ENCODE measurements at regions not wholly inside any gene's neighbourhood (a gene's known extent, or its start where the extent isn't known, plus 50 kb on each side); places are given as distances from the start of the nearest gene placed in this dataset.

DNA sequence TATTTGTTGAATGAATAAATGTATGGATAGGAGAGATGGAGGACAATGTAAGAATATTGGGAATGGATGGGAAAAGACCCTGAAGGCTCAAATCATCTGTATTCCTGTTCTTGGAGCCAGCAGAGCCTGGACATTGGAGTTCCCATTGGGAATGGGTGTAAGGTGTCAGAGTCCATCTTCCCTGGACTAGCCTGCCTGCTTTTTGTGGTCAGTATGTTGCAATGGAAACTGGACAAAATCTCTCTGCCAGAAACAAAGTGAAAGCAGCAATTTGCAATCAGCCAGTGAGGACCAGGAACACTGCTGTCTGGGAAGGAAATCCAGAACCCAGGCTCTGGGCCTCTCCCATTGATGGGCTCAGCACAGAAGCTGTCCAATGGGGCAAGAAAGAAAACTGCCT lies 83.5 kb upstream of the SKOR2 start (continued):
- TF ChIP-seq, protein P1, sequence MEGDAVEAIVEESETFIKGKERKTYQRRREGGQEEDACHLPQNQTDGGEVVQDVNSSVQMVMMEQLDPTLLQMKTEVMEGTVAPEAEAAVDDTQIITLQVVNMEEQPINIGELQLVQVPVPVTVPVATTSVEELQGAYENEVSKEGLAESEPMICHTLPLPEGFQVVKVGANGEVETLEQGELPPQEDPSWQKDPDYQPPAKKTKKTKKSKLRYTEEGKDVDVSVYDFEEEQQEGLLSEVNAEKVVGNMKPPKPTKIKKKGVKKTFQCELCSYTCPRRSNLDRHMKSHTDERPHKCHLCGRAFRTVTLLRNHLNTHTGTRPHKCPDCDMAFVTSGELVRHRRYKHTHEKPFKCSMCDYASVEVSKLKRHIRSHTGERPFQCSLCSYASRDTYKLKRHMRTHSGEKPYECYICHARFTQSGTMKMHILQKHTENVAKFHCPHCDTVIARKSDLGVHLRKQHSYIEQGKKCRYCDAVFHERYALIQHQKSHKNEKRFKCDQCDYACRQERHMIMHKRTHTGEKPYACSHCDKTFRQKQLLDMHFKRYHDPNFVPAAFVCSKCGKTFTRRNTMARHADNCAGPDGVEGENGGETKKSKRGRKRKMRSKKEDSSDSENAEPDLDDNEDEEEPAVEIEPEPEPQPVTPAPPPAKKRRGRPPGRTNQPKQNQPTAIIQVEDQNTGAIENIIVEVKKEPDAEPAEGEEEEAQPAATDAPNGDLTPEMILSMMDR (IDR thresholded peaks at IDR 0.05) = no peak
- no peak for TF ChIP-seq YY1 (IDR thresholded peaks at IDR 0.05; ENCODE audit: low read depth)

GRCh38 chr18:47333926-47334635 lies 82.6 kb upstream of the SKOR2 start:
- WGBS (ENCODE audit: low lambda C conversion rate) = 22% methylated on average over 12 of the region's 12 CpGs
- ChIA-PET CTCF (interaction anchor here (0.7 kb wide), 1 partner anchor 421 kb away, joined by 3 read pairs; no protein-coding TSS in a partner anchor), POLR2A (no interaction called here)
- Histone ChIP-seq H3K36me3 (replicated peaks in 1 of 2; ENCODE audit: control insufficient read depth in 1 of 2, insufficient read depth in 2 of 2, low read length in 1 of 2) (no peaks in the 10 kb centered on the region), H3K4me2 (no peak overlapping the region), H3K4me3 (ENCODE audit: low read depth in 2 of 2, low read length in 1 of 2) (no peak overlapping the region), H3K4me1 (ENCODE audit: control insufficient read depth in 1 of 2, insufficient read depth in 2 of 2, low read depth in 1 of 2, low read length in 1 of 2) (peaks cover 0 to 10% of the 10 kb centered on the region in 2 experiments; a peak in 1 of 4 replicates), H3K9ac (no peak overlapping the region), H3K27me3 (ENCODE audit: insufficient read depth) (no peaks in the 10 kb centered on the region), H3F3A (replicated peaks; ENCODE audit: insufficient read depth) (no peaks in the 10 kb centered on the region), H3K9me3 (no peaks in the 10 kb centered on the region), H4K20me1 (ENCODE audit: insufficient read depth) (no peaks in the 10 kb centered on the region), H2AFZ (ENCODE audit: low read depth) (no peak overlapping the region), H3K27ac (ENCODE audit: low read depth in 2 of 2, low read length in 1 of 2) (no peak overlapping the region), H3K79me2 (ENCODE audit: insufficient read depth) (no peaks in the 10 kb centered on the region), H3K9me2 (no peaks in the 10 kb centered on the region)
- no peak for TF ChIP-seq MEF2A (IDR thresholded peaks at IDR 0.05; ENCODE audit: borderline replicate concordance, low read depth)
- no peak for TF ChIP-seq FOXM1 (IDR thresholded peaks at IDR 0.05; ENCODE audit: low read depth)
- TF ChIP-seq SIN3A (IDR thresholded peaks at IDR 0.05; ENCODE audit: borderline replicate concordance, low read depth, low read length) = no peak
- no peak for TF ChIP-seq CHD2 (IDR thresholded peaks at IDR 0.05; ENCODE audit: low read length, partially characterized antibody)
- TF ChIP-seq, protein P2, sequence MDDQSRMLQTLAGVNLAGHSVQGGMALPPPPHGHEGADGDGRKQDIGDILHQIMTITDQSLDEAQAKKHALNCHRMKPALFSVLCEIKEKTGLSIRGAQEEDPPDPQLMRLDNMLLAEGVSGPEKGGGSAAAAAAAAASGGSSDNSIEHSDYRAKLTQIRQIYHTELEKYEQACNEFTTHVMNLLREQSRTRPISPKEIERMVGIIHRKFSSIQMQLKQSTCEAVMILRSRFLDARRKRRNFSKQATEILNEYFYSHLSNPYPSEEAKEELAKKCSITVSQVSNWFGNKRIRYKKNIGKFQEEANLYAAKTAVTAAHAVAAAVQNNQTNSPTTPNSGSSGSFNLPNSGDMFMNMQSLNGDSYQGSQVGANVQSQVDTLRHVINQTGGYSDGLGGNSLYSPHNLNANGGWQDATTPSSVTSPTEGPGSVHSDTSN (IDR thresholded peaks at IDR 0.05) = no peak
- no peak for TF ChIP-seq IRF3 (IDR thresholded peaks at IDR 0.05; ENCODE audit: low read depth, low read length)
- no peak for DNase-seq

DNA sequence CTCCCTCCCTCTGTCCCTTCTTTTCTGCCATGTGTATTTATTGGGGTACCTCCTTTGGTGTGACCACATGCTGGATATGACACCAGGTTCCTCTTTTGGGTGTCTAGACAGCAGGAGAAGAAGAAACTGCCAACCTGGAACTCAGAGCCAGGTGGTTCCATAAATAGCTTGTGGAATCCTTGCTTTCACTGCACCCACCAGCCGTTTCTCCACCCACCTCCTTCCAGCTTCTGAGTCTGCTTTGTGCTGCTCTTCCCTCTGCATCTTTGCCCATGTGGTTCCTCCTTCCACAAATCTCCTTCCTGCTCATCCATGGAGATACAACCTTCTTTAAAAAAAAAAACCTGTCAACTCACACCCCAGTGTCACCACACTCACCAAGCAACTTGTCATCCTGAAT lies 80.2 kb upstream of the SKOR2 start:
- Histone ChIP-seq H3F3A (replicated peaks; ENCODE audit: insufficient read depth) (no peaks in the 10 kb centered on the region), H2AFZ (ENCODE audit: low read depth) (no peak overlapping the region), H3K9me3 (no peaks in the 10 kb centered on the region), H3K36me3 (replicated peaks in 1 of 2; ENCODE audit: control insufficient read depth in 1 of 2, insufficient read depth in 2 of 2, low read length in 1 of 2) (no peaks in the 10 kb centered on the region), H3K9me2 (no peaks in the 10 kb centered on the region), H3K4me3 (ENCODE audit: low read depth in 2 of 2, low read length in 1 of 2) (no peak overlapping the region), H3K4me1 (ENCODE audit: control insufficient read depth in 1 of 2, insufficient read depth in 2 of 2, low read depth in 1 of 2, low read length in 1 of 2) (peaks cover 0 to 10% of the 10 kb centered on the region in 2 experiments; a peak in 1 of 4 replicates), H3K9ac (no peak overlapping the region), H4K20me1 (ENCODE audit: insufficient read depth) (no peaks in the 10 kb centered on the region), H3K27ac (ENCODE audit: low read depth in 2 of 2, low read length in 1 of 2) (no peak overlapping the region), H3K79me2 (ENCODE audit: insufficient read depth) (no peaks in the 10 kb centered on the region), H3K4me2 (no peak overlapping the region), H3K27me3 (ENCODE audit: insufficient read depth) (no peaks in the 10 kb centered on the region)
- TF ChIP-seq TAF1 (IDR thresholded peaks at IDR 0.05; ENCODE audit: borderline replicate concordance, low read depth, low read length) = no peak
- TF ChIP-seq NRF1 (IDR thresholded peaks at IDR 0.05; ENCODE audit: low read depth, low read length) = no peak
- no peak for TF ChIP-seq RFX5 (IDR thresholded peaks at IDR 0.05; ENCODE audit: low read length)
- DNase-seq = no peak
- ChIA-PET POLR2A (no interaction called here), CTCF (interaction anchor here (1.2 kb wide), 1 partner anchor 417 kb away, joined by 5 read pairs; no protein-coding TSS in a partner anchor)
- WGBS (ENCODE audit: low lambda C conversion rate) = 7% methylated on average over 1 of the region's 1 CpG

Data from SK-N-SH (cell line).